ENCODE measurements at regions not wholly inside any gene's neighbourhood (a gene's known extent, or its start where the extent isn't known, plus 50 kb on each side); places are given as distances from the start of the nearest gene placed in this dataset.

DNA sequence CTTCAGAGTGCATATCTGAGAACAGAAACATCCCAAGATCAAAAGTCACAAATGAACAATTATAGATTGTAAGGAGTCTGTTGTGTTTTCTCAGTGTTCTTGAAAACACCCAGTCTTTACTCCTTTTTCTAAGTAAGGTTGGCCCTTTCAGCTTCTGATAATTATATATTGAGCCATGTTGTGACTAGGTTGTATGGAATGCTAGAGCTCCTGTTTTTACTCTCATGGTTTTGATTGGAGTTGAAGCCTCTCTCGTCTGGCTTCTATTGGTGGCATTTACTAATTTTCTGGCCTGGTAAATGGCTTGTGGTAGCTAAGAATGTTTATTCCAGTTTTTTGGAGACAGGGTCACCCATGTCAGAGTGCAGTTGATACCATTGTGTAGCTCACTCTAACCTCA, 84.7 kb downstream of the NDUFS5 start:
- Histone ChIP-seq H3K27me3 (ENCODE audit: insufficient read depth, insufficient read length) (no peaks in the 10 kb centered on the region), H3K4me1 (ENCODE audit: insufficient read depth, insufficient read length) (peaks cover 6% of the 10 kb centered on the region), H3K9me3 (ENCODE audit: insufficient read depth, low read length) (no peaks in the 10 kb centered on the region), H3K4me3 (ENCODE audit: insufficient read length, low read depth) (no peak overlapping the region), H3K36me3 (ENCODE audit: insufficient read depth, insufficient read length, low read length) (peaks cover 12% of the 10 kb centered on the region), H3K9ac (ENCODE audit: insufficient read length, low read depth) (no peak overlapping the region)
- no peak for DNase-seq (ENCODE audit: low read depth, low spot score)
- TF ChIP-seq YY1 (IDR thresholded peaks at IDR 0.05; ENCODE audit: insufficient read depth, insufficient read length), result no peak
- no peak for TF ChIP-seq ZNF274 (IDR thresholded peaks at IDR 0.05; ENCODE audit: low read depth, low read length)
- TF ChIP-seq SUZ12 (IDR thresholded peaks at IDR 0.05; ENCODE audit: extremely low read depth, insufficient read depth, insufficient read length), result no peak

DNA sequence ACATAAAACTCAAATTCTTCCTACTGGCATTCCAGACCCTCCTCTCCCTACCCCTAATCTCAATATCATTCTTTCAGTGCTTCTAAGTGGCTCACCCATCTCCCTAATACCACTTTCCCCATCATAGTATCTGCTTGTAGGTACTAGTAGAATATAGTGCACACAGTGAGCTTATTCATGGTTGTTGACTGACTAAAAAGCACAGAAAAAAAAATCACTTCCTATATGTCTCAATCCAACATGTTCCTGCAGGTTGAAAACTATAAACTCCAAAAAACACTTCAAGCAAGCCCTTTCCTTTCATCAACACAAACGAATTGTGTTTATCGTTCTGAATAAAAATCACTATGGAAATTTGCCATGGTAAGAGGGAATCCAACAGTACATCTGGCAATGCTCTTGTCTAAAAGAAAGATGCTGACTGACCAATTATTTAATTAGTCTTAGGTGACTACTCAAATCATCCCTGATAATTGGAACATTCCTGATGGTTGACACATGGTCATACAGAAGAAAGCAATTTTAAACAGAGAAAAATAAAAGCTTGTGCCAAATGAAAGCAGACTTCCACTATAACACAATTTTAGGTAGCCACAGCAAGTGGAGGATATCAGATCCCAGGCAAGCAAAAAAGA, 87.1 kb downstream of the NDUFS5 start:
- no peak for TF ChIP-seq SUZ12 (IDR thresholded peaks at IDR 0.05; ENCODE audit: extremely low read depth, insufficient read depth, insufficient read length)
- no peak for TF ChIP-seq ZNF274 (IDR thresholded peaks at IDR 0.05; ENCODE audit: low read depth, low read length)
- no peak for TF ChIP-seq YY1 (IDR thresholded peaks at IDR 0.05; ENCODE audit: insufficient read depth, insufficient read length)
- Histone ChIP-seq H3K4me1 (ENCODE audit: insufficient read depth, insufficient read length) (peaks cover 2% of the 10 kb centered on the region), H3K9ac (ENCODE audit: insufficient read length, low read depth) (no peak overlapping the region), H3K36me3 (ENCODE audit: insufficient read depth, insufficient read length, low read length) (peaks cover 17% of the 10 kb centered on the region), H3K9me3 (ENCODE audit: insufficient read depth, low read length) (no peaks in the 10 kb centered on the region), H3K4me3 (ENCODE audit: insufficient read length, low read depth) (no peak overlapping the region), H3K27me3 (ENCODE audit: insufficient read depth, insufficient read length) (no peaks in the 10 kb centered on the region)
- no peak for DNase-seq (ENCODE audit: low read depth, low spot score)

DNA sequence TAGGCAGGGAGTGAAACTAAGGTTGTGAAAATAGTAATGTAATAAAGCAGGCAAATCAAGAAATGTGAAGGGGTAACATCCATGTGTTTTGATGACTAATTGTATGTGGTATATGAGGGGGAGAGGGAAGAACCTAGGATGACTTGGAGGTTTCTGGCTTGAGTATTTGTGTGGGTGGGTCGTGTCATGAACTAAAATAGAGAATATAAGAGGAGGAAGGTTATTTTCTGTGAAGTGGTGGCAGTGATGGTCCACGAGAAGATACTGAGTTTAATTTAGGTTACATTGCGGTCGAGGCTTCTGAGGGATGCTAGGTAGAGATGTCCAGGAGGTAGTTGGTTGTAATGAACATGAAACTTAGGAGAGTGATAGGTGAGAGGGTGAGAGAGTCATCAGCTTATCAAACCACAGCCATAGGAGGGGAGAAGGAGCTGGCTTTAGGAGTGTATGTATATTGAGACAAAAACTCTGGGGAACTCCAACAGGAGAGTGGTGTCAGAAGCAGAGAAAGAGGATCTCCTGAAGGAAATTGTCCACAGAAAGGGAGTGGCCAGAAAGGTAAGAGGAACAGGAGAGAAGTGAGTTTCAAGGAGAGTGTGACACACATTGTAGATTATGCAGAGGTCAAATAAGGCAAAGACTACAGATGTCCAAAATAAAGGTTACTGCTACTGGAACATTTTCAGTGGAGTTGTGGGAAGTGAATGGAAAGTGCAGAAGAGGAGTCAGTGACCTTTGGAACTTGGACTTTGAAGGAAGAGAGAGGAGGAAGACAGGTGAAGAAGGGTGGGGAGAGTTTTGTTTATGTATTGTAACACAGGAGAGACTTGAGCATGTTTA, 89.0 kb upstream of the MACF1 start:
- Histone ChIP-seq H3K9me3 (ENCODE audit: insufficient read depth, low read length) (no peaks in the 10 kb centered on the region), H3K4me3 (ENCODE audit: insufficient read length, low read depth) (no peak overlapping the region), H3K4me1 (ENCODE audit: insufficient read depth, insufficient read length) (peaks cover 2% of the 10 kb centered on the region), H3K27me3 (ENCODE audit: insufficient read depth, insufficient read length) (no peaks in the 10 kb centered on the region), H3K9ac (ENCODE audit: insufficient read length, low read depth) (no peak overlapping the region), H3K36me3 (ENCODE audit: insufficient read depth, insufficient read length, low read length) (peaks cover 23% of the 10 kb centered on the region)
- TF ChIP-seq ZNF274 (IDR thresholded peaks at IDR 0.05; ENCODE audit: low read depth, low read length), result no peak
- no peak for TF ChIP-seq YY1 (IDR thresholded peaks at IDR 0.05; ENCODE audit: insufficient read depth, insufficient read length)
- no peak for TF ChIP-seq SUZ12 (IDR thresholded peaks at IDR 0.05; ENCODE audit: extremely low read depth, insufficient read depth, insufficient read length)
- DNase-seq (ENCODE audit: low read depth, low spot score), result no peak

DNA sequence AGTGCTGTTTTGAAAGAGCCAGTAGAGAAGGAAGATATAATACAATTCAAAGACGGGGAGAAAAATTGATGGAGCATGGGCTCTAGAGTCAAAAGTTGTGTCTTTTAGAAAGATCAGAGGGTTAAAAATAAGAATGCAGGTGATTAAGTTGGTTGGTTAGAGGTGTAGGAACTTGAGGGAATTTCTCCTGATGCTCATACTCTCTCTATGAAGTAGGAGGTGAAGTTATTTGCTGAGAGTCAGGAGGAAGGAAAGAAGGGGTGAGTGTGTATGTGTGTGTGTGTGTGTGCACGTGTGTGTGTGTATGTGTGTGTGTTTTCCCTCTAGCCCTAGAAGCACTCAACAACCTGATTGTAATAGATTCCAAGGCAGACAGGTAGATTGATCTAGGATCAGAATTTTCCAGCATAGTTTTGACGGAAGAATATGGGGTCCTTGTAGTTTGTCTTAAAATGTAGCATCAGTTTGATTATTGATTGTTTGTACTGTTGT, 88.3 kb upstream of the MACF1 start:
- no peak for DNase-seq (ENCODE audit: low read depth, low spot score)

DNA sequence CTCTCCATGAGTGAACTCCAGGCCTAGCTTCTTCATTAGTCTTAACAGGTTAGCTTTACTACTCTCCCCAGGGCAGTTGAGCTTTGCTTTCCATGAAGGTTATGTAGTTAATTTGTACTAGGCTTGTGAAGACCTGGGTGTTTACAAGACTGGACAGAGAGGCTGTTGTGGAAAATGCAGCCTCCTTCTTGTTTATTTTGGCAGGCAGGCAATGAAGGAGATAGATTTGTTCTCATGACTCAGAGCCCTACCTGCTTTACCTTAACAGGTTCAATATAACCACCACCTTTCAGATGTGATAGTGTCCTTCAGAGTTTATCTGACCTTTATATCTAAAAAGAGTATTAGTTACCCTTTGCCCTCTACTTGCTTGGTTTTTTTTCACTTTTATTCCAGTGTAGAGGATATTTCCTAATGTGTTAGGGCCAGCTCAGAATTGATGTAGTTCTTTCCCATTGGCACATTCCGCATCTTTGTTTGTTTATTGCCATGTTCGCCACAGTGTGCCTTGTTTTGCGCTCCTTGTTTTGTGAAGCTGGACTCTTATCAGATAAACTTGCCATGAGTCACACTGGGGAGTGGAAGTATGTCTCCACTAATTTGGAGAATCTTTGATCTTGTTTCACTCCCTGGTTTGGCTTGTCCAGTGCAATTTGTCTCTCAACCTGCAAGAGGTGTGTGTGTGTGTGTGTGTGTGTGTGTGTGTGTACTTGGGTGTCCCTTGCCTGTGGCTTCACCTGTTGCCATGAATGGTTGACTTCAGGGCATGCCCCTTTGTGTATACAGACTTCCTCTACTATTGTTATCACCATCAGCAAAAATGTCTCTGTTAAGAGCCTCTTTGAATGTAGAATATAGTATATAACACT, 87.4 kb upstream of the MACF1 start:
- Histone ChIP-seq H3K9me3 (ENCODE audit: insufficient read depth, low read length) (no peaks in the 10 kb centered on the region), H3K4me1 (ENCODE audit: insufficient read depth, insufficient read length) (peaks cover 2% of the 10 kb centered on the region), H3K36me3 (ENCODE audit: insufficient read depth, insufficient read length, low read length) (peaks cover 30% of the 10 kb centered on the region), H3K9ac (ENCODE audit: insufficient read length, low read depth) (no peak overlapping the region), H3K4me3 (ENCODE audit: insufficient read length, low read depth) (no peak overlapping the region), H3K27me3 (ENCODE audit: insufficient read depth, insufficient read length) (no peaks in the 10 kb centered on the region)
- DNase-seq (ENCODE audit: low read depth, low spot score), result no peak
- TF ChIP-seq SUZ12 (IDR thresholded peaks at IDR 0.05; ENCODE audit: extremely low read depth, insufficient read depth, insufficient read length) (no peak), YY1 (IDR thresholded peaks at IDR 0.05; ENCODE audit: insufficient read depth, insufficient read length) (no peak), ZNF274 (IDR thresholded peaks at IDR 0.05; ENCODE audit: low read depth, low read length) (no peak)

More for the DNA sequence above, 88.3 kb upstream of the MACF1 start:
- Histone ChIP-seq H3K36me3 (ENCODE audit: insufficient read depth, insufficient read length, low read length) (peaks cover 23% of the 10 kb centered on the region), H3K4me3 (ENCODE audit: insufficient read length, low read depth) (no peak overlapping the region), H3K9ac (ENCODE audit: insufficient read length, low read depth) (no peak overlapping the region), H3K27me3 (ENCODE audit: insufficient read depth, insufficient read length) (no peaks in the 10 kb centered on the region), H3K9me3 (ENCODE audit: insufficient read depth, low read length) (no peaks in the 10 kb centered on the region), H3K4me1 (ENCODE audit: insufficient read depth, insufficient read length) (peaks cover 2% of the 10 kb centered on the region)
- TF ChIP-seq SUZ12 (IDR thresholded peaks at IDR 0.05; ENCODE audit: extremely low read depth, insufficient read depth, insufficient read length), result no peak
- TF ChIP-seq YY1 (IDR thresholded peaks at IDR 0.05; ENCODE audit: insufficient read depth, insufficient read length), result no peak
- TF ChIP-seq ZNF274 (IDR thresholded peaks at IDR 0.05; ENCODE audit: low read depth, low read length), result no peak

DNA sequence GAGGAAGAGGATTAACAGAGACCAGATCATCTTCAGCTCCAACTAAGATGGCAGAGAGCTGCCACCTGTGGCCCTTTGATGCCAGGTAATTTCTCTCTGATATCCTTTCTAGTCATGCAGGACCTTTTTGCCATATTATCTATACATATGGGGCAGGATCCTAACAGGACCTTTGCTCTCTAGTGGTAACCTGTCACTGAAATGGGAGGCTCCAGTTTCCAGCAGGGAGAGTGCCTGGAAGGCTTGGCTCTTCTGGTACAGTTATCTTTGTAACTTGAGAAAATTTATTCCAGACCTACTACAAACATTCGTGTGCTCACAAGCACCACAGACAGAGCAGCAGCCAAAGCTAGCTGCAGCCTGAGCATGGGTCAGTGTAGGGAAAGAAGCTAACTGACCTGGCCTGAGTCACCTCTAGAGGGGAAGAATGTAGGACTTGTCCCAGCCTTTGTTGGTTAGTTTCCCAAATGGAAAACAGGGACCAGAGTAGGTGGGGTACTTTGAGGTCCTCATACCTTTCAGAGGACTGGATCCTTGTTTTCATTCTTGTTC, 86.5 kb upstream of the MACF1 start:
- no peaks in the 10 kb centered on the region for H3K27me3 ChIP-seq (ENCODE audit: insufficient read depth, insufficient read length)
- no peak for TF ChIP-seq YY1 (IDR thresholded peaks at IDR 0.05; ENCODE audit: insufficient read depth, insufficient read length)
- TF ChIP-seq SUZ12 (IDR thresholded peaks at IDR 0.05; ENCODE audit: extremely low read depth, insufficient read depth, insufficient read length), result no peak
- TF ChIP-seq ZNF274 (IDR thresholded peaks at IDR 0.05; ENCODE audit: low read depth, low read length), result no peak
- no peak overlapping the region for H3K4me3 ChIP-seq (ENCODE audit: insufficient read length, low read depth)
- H3K36me3 ChIP-seq (ENCODE audit: insufficient read depth, insufficient read length, low read length), result peaks cover 28% of the 10 kb centered on the region
- no peak for DNase-seq (ENCODE audit: low read depth, low spot score)
- peaks cover 2% of the 10 kb centered on the region for H3K4me1 ChIP-seq (ENCODE audit: insufficient read depth, insufficient read length)
- no peak overlapping the region for H3K9ac ChIP-seq (ENCODE audit: insufficient read length, low read depth)
- H3K9me3 ChIP-seq (ENCODE audit: insufficient read depth, low read length), result no peaks in the 10 kb centered on the region

All from NT2/D1 (cell line).